ENCODE measurements at regions not wholly inside any gene's neighbourhood (a gene's known extent, or its start where the extent isn't known, plus 50 kb on each side); places are given as distances from the start of the nearest gene placed in this dataset.

- no peak for TF ChIP-seq TAF1 (CRISPR knock-in tag; IDR thresholded peaks at IDR 0.05)
- TF ChIP-seq EZH2 (conservative IDR thresholded peaks at IDR 0.05; ENCODE audit: low read depth, low read length), result no peak
- no peak for TF ChIP-seq GABPB1 (CRISPR knock-in tag; IDR thresholded peaks at IDR 0.05)
- TF ChIP-seq THAP8 (CRISPR knock-in tag; IDR thresholded peaks at IDR 0.05; ENCODE audit: borderline replicate concordance), result no peak
- no peak for TF ChIP-seq POGZ (CRISPR knock-in tag; IDR thresholded peaks at IDR 0.05)
- TF ChIP-seq, protein P1, sequence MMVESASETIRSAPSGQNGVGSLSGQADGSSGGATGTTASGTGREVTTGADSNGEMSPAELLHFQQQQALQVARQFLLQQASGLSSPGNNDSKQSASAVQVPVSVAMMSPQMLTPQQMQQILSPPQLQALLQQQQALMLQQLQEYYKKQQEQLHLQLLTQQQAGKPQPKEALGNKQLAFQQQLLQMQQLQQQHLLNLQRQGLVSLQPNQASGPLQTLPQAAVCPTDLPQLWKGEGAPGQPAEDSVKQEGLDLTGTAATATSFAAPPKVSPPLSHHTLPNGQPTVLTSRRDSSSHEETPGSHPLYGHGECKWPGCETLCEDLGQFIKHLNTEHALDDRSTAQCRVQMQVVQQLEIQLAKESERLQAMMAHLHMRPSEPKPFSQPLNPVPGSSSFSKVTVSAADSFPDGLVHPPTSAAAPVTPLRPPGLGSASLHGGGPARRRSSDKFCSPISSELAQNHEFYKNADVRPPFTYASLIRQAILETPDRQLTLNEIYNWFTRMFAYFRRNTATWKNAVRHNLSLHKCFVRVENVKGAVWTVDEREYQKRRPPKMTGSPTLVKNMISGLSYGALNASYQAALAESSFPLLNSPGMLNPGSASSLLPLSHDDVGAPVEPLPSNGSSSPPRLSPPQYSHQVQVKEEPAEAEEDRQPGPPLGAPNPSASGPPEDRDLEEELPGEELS (CRISPR knock-in tag; IDR thresholded peaks at IDR 0.05), result no peak
Observed at GRCh38 chr2:225793736-225794550, 394.4 kb downstream of the NYAP2 start.
